ENCODE measurements at regions not wholly inside any gene's neighbourhood (a gene's known extent, or its start where the extent isn't known, plus 50 kb on each side); places are given as distances from the start of the nearest gene placed in this dataset.
"Not testable (repeated sequence)": the region's sequence is repeated elsewhere in the genome, so short reads cannot be mapped to it uniquely, and the experiment has no call there.

DNA sequence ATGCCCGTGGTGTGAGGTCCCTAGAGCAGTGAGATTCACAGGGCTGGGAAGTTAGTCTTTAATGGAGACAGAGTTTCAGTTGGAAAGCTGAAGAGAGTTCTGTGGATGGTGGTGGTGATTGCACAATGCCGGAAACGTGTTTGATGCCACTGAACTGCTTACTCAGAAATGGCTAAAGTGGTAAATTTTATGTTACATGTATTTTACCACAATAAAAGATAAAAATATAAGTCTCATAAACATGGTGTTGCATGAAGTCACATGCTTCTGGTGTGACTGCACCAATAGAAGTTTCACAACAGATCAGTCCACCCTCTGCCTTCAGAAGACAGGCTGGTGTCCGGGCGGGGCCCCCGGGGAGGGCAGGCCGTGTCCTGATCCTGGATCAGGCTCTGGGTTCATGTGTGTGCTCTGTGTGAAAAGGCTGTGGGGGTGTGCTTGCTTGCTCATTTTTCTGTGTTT lies 106.5 kb downstream of the NPIPB11 start:
- intact Hi-C loops (cut with DNase I) = not testable (repeated sequence)
- peak in 3 of 10 donors; percentile 38 to 67 (median 54) for DNase-seq

DNA sequence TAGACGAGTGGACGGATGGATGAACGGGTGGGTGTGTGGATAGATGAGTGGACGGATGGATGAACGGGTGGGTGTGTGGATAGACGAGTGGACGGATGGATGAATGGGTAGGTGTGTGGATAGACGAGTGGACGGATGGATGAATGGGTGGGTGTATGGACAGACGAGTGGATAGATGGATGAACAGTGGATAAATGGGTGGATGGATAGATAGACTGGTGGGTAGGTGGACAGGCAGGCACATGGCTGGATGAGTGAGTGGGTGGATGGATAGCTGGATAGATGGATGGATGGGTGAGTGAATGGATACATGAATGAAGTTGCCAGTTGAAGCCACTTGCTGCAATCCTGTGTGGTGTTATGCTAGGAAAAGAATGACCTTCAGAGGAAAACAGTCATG lies 107.5 kb downstream of the NPIPB11 start:
- peak in 1 of 10 donors; percentile 2 for DNase-seq
- intact Hi-C loops (cut with DNase I) = not testable (repeated sequence)

DNA sequence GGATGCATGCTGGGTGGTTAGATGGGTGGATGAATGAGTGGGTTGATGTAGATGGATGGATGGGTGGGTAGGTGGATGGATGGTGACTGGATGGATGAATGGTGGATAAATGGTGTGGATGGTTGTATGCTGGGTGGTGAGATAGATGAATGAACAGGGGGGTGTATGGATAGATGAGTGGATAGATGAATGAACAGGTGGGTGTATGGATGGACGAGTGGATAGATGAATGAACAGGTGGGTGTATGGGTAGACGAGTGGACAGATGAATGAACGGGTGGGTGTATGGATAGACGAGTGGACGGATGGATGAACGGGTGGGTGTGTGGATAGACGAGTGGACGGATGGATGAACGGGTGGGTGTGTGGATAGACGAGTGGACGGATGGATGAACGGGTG lies 108.2 kb downstream of the NPIPB11 start:
- DNase-seq; intact Hi-C loops (cut with DNase I): not testable (repeated sequence)

DNA sequence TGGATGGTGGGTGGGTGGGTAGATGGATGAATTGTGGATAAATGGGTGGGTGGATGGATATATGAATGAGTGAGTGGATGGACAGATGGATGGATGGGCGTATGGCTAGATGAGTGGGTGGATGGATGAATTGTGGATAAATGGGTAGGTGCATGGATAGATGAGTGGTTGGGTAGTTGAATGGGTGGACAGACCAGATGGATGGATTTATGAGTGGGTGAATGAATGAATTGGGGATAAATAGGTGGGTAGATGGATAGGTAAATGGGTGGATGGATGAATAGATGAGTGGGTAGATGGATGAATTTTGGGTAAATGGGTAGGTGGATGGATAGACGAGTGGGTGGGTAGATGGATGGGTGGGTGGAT lies 108.7 kb downstream of the NPIPB11 start:
- intact Hi-C loops (cut with DNase I); DNase-seq: not testable (repeated sequence)

DNA sequence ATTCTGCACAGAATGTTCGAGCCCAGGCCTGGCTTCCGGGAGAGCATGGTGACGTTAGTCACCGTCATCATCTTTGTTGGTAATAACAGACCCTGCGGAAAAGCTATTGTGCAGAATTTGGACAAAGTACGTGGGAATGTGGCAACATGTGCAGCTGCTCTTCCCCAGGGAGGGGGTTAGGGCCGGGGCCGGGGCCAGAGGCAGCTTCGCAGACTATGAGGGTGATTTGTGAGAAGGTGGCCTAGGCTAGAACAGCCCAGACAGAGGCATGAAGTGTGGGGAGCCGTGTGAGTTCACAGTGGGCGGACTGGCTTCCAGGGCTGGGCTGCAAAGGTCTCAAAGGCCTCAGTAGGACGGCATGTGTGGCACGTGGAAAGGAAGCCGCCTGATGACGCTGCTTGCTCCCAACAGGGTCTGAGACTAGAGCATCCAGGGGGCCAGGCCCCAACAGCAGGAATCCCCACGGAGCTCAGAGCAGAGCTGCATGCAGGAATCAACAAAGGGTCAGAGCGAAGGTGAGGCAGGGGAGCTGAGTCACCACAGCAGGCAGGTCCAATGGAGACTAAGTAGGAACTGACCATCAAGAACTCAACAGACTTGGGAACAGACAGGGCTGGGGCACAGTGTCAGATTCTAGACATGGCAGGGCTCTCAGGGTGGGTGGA lies 109.2 kb downstream of the NPIPB11 start:
- intact Hi-C loops (cut with DNase I) = not testable (repeated sequence)
- DNase-seq = peak in 1 of 10 donors; percentile 34

DNA sequence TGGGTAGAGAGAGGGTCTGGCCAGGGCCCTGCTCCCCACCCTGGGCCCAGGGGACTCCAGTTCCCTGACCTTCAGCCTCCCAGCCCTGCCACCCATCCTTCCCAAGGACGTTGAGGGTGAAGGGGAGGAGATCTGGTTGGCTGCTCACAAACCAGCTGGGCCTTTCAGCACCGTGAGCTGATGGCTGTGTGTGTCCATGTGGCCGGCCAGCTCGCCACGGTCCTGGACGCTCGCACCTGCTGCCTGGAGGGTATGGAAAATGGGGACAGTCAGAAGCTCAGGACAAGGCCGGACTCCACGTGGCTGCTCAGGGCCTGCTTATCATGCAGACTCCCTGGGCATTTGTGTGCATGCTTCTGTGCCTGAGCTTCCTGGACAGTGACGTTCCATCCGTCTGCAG lies 110.3 kb downstream of the NPIPB11 start:
- peak in 1 of 10 donors; percentile 71 for DNase-seq
- intact Hi-C loops (cut with DNase I) = not testable (repeated sequence)

DNA sequence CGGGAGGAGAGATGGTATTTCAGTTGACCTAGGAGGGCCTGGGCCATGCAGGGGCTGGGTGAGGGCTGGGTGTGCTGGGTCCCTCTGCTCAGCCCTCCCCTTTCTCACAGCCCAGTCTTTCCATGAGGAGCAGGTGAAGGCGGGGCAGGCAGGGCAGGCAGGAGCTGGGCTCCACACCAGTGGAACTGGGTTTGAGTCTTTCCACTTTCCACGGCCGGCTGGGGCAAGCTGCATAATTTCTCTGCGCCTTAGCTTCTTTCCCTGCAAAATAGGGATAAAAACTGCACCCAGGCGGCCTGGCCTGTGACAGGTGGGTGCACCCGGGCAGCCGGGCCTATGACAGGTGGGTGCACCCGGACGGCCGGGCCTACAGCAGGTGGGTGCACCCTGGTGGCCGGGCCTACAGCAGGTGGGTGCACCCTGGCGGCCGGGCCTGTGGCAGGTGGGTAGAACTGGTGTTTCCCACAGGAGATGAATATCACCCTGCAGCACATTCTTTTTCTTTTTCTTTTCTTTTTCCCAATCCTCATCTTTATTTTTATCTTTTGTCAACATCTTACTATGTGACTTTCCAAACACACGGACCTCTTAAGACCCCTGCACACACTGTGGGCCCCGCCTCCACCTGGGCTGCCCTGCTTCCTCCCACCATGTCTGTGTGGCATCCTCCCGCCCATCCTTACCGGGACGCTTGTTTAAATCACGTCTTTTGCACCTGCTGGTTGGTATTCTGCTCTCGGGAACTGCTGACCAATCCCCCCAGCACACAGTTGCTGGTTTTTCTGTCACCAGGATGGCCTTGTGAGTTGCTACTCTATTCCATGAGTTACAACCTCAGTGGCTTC lies 111.3 kb downstream of the NPIPB11 start:
- intact Hi-C loops (cut with DNase I) = not testable (repeated sequence)
- peak in 2 of 10 donors; percentile 33 to 56 for DNase-seq

DNA sequence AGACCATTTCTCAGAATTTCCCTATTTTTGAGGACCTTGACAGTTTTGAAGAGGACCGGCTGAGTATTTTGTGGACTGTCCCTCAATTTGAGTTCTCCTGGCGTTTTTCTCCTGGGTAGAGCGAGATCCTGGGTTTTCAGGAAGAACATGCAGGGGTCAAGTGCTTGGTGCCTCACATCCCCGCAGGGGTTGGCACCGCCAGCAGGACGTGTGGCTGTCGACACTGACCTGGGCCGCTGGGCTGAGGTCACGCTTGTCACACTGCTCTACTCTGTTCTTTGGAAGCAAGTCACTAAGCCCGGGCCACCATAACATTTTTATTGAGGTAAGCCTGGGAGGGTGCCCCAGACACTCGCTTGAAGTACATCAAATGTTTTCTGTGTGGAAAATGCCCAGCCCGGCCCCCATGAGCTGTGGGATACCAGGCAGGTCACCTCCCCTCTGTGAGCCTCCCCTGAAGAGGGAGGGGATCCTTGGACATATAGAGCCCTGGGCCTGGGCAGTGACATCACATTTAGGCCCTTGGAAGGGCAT lies 112.0 kb downstream of the NPIPB11 start:
- DNase-seq = peak in 1 of 10 donors; percentile 58
- intact Hi-C loops (cut with DNase I) = not testable (repeated sequence)

DNA sequence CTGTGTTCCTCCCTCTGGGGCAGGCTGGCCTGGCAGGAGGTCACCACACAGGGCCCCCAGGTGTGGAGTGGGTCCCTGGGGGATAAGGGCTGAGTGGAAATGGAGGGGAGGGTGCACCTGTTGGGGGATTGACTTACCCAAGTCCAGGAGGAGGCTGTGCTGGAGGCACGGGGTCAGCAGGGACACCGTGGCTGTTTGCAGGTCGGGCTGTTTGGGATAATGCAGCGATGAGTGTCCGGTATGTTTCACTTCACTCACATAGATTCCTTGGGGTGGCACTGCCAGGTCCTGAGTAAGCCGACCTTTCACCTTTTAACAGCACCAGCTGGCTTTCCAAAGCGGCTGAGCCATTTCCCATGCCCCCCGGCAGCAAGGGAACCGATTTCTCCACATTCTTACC lies 113.0 kb downstream of the NPIPB11 start:
- intact Hi-C loops (cut with DNase I) = not testable (repeated sequence)
- DNase-seq = peak in 2 of 10 donors; percentile 41 to 50

DNA sequence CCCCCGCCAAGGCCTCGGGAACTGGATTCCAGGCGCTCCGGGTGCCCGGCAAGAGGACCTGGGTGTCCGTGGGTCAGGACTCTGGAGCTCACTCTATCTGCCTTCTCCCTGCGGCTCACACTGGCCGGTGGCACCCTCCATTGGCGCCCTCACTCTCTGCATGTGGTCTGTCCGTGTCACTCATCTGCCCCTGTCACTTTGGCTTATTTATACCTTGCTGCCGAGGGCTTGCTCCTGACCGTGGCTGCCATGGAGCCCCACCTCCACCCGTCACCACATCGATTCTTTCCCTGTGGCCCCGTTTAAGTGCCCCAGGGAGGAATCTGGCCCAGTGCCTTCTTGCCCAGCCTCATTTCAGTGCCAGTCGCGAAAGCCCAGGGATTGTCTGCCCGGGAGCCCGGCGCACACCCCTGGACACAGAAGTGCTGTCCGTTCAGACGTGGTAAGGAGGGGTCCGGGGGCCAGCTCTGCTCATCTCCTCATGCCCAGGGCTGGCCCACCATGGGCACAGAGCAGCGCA lies 113.5 kb downstream of the NPIPB11 start:
- DNase-seq = peak in 2 of 10 donors; percentile 66 to 79
- intact Hi-C loops (cut with DNase I) = not testable (repeated sequence)

DNA sequence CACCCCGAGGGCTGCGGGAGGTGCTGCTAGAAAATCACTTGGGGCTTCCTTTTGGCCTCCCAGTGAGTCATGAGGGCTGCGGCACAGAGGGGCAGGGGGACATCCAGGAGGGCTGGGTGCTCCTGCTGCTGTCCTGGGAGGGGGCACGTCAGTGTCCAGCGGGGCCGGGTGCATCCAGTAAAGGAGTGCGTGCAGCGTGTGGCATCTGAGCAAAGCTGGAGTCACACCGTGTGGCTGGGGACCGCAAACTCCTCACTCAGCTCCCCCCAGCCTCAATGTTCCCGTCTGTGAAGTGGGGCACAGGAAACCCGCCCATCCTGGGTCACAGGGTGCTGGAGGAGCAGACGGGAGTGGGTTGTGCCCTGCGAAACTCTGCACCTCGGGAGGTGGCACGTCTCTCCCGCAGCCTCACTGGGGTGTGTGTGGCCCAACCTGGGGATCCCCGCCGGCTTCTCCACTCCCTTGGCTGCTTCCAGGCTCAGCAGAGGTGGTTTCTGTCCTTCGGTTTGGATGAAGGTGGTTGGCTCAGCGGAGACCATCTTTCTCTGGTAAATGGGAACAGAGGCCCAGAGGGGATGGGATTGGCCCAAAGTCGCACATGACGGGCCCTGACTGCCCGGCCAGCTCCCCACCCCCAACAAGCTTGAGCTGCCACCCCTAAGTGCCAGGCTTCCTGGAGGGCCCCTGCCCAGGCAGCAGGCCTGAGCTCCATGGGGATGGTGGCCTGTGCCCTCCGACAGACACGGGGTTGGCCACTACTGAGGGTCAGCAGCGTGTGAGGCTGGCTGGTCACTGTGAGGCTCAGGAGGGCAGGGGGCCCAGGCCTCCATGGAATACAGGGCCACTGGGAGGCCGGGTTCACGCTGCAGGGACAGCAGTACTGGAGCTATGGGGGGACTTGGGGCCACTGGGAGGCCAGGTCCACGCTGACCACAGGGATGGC lies 114.9 kb downstream of the NPIPB11 start:
- intact Hi-C loops (cut with DNase I) = not testable (repeated sequence)
- DNase-seq = peak in 1 of 10 donors; percentile 76

DNA sequence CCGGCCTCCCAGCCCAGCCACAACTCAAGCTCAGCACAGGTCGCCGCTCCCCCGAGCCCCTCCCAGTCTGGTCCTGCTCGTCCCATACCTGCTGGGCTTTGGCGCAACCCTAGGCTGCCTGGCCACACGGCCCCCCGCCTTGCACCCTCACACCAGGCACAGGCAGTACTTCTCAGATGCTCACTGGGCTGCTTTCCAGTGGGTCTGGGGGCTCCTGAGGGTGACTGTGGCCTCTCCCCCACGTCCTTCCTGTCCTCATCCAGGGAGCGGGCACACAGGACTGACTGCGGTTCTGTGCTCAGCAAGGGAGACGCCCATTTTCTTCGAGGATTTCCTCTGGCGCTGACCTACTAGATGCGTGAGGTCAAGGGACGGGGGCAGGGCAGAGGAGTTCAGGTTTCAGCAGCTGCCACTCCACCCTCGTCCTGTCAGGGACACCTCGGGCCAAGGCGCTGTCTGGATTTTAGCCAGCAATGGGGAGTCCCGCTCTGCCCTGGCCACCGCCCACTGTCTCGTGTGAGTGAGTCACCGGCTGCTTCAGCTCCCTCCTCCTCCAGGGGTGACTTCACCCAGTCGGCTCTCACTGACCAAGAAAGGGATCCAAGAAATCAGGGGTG lies 115.8 kb downstream of the NPIPB11 start:
- intact Hi-C loops (cut with DNase I) = no loop called here
- DNase-seq = peak in 9 of 10 donors; percentile 30 to 93 (median 50)

DNA sequence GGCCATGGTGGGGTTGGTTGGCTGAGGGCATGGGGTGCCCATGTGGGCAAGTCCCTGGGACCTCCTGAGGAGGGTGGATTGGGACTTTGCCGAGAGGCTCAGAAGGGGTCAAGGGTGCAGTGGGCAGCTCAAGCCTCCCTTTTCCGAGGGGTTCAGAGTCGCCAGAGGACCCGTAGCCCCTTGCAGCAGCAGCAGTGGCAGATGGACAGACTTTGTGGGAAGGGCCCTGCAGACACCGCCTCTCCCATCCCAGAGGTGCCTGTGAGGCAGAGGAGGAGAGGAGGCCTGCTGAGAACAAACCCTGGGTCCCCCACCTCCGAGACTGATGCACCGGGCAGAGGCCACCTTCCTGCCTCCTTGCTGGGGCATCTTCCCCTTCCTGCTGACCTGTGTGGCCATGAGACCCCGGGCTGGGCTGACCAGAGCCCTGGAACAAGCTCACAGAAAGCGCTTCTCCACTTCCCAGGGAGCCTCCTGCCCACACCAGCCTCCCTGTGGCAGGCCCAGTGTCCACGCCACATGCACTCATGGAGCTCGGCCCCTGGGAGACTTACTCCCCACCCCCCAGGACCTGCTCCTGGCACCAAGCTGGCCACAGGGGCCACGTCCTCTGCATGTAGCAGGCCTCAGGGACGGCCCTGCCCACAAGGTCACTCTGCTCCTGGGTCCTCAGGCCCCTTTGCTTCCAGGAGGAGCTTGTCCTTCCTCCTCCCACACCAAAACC lies 116.8 kb downstream of the NPIPB11 start:
- DNase-seq = peak in 1 of 10 donors; percentile 76
- intact Hi-C loops (cut with DNase I) = not testable (repeated sequence)

DNA sequence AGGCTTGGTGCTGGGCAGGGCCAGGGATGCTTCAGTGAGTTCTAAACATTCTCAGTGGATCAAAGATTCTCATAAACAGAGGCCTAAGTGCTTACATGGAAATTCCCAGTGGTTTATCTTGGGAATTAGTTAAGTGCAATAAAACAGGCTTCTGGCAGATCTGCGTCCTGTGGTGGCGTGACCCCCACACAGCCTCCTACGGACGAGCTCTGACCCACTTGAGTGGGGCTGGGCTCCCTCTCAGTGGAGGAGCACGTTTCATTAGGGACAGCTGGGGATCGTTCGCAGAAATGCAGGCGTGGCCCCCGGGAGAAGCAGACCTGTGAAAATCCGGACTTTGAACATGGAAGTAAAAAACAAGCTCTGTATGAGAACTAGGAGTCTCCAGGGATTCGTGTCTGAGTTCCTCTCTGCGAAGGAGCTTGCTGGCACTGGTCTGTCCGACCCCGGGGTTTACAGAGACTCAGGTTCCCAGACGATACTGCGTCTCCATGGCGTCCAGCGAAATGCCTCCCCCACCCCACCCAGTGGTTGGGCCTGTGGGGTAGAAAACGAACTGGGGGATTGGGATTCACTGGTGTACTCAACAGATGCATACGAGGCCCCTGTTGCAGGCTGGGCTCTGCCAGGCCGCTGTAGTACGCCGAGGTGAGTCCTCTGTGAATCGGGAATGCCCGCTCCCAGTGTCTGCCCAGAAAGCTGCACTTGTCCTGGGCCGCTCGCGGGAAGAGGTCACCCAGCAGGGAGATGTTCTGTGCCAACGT lies 117.6 kb downstream of the NPIPB11 start:
- intact Hi-C loops (cut with DNase I) = not testable (repeated sequence)
- peak in 1 of 10 donors; percentile 60 for DNase-seq

DNA sequence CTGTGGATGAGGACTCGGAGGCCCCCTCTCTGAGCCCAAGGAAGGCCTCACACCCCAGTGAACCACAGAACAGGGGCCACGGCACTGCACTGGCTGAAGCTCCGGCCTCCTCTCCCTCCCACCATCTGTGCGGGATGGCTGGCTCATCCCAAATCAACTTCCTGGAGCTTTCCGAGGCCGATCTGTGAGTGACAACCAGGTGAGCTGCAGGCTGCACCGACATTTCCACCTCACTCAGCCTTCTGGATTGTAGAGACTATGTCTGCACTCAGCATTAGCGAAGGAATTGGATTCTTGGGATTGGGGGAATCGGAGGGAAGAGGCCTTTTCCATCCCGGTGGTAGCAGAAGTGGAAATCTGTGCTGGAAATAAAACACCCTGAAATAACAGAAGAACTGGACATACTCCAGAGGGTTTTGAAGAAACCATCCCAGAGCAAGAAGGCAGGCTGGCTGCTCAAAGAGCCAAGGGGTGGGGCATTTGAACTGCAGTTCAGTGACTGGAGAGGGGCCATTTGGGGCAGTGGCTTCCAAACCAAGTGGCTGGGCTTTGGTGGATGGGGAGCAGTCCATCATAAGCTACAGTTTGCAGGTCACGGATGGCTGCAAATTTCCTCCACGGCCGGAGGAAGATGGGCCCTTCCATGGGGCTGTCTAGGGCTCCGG lies 118.5 kb downstream of the NPIPB11 start:
- peak in 1 of 10 donors; percentile 61 for DNase-seq
- intact Hi-C loops (cut with DNase I) = not testable (repeated sequence)

DNA sequence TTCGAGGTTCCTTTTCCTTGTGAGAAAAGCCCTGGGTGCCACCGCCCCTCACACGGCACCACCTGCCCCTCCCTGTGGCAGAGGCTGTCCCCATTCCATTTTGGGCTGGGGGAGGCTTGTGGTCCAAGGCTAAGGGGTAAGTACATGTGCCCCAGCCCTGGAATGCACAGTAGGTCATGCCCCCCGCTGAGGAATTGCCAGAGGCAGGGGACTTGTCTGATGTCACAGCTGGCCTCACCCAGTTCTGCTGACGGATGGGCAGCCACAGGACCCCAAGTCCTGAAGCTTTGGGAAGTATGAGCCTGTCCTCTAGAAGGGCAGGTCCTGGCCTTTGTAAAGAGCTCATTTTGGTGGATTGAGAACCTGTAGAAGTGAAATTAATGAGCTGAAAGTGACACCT lies 119.3 kb downstream of the NPIPB11 start:
- intact Hi-C loops (cut with DNase I) = not testable (repeated sequence)
- peak in 1 of 10 donors; percentile 45 for DNase-seq

DNA sequence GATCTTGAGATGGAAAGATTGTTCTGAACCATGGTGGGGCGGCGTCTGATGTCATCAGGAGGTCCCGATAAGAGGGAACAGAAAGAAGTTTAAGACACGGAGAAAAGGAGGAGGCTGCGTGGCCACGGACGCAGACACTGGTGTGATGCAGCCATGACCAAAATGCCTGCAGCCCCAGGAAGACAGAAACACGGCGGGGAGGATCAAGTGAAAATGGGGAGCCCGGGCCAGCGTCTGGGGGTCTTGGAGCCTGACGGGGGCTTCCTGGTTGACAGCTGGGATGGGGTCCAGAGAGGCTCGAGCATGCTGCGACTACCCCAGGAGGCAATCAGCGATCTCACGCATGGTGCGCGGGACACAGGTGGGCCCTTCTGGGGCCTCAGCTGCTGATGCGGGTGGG lies 119.7 kb downstream of the NPIPB11 start:
- DNase-seq = peak in 1 of 10 donors; percentile 62
- intact Hi-C loops (cut with DNase I) = not testable (repeated sequence)

Data from posterior cingulate gyrus (tissue), 11 donors.